GM20000 (cell line): ENCODE measurements at regions not wholly inside any gene's neighbourhood (a gene's known extent, or its start where the extent isn't known, plus 50 kb on each side); places are given as distances from the start of the nearest gene placed in this dataset.

Source experiments
- DNase-seq: peaks from one replicate; pipeline ENCODE4 v3.0.0; 2012; ENCODE audit warnings: low spot score
- TF ChIP-seq, protein P1 (sequence below): IDR thresholded peaks from 2 replicates; pipeline ENCODE4 v1.5.1; 2012; ENCODE audit warnings: mild to moderate bottlenecking, control low read depth; ENCODE audit errors: extremely low read depth, missing control alignments

DNA sequence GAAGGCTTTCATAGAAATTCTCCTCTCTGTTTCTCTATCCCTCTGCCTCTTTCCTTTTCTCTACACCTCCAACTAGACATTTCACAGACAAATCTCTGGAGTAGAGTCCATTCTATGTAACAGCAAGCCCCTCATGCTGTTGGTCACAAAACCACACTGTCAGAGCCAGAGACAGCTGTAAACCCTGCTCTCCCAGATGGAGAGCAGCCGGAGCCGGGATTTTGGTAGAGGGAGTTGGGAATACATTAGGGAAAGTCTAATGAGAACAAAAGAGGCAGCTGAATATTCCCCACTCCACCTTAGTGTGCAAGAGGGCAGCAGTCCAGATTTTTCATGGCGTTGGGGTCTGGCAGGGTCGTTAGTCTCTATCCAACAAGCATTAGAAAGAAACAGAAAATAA lies 68.3 kb upstream of the EDN1 start:
- TF ChIP-seq, protein P1, sequence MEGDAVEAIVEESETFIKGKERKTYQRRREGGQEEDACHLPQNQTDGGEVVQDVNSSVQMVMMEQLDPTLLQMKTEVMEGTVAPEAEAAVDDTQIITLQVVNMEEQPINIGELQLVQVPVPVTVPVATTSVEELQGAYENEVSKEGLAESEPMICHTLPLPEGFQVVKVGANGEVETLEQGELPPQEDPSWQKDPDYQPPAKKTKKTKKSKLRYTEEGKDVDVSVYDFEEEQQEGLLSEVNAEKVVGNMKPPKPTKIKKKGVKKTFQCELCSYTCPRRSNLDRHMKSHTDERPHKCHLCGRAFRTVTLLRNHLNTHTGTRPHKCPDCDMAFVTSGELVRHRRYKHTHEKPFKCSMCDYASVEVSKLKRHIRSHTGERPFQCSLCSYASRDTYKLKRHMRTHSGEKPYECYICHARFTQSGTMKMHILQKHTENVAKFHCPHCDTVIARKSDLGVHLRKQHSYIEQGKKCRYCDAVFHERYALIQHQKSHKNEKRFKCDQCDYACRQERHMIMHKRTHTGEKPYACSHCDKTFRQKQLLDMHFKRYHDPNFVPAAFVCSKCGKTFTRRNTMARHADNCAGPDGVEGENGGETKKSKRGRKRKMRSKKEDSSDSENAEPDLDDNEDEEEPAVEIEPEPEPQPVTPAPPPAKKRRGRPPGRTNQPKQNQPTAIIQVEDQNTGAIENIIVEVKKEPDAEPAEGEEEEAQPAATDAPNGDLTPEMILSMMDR: no peak
- no peak for DNase-seq

DNA sequence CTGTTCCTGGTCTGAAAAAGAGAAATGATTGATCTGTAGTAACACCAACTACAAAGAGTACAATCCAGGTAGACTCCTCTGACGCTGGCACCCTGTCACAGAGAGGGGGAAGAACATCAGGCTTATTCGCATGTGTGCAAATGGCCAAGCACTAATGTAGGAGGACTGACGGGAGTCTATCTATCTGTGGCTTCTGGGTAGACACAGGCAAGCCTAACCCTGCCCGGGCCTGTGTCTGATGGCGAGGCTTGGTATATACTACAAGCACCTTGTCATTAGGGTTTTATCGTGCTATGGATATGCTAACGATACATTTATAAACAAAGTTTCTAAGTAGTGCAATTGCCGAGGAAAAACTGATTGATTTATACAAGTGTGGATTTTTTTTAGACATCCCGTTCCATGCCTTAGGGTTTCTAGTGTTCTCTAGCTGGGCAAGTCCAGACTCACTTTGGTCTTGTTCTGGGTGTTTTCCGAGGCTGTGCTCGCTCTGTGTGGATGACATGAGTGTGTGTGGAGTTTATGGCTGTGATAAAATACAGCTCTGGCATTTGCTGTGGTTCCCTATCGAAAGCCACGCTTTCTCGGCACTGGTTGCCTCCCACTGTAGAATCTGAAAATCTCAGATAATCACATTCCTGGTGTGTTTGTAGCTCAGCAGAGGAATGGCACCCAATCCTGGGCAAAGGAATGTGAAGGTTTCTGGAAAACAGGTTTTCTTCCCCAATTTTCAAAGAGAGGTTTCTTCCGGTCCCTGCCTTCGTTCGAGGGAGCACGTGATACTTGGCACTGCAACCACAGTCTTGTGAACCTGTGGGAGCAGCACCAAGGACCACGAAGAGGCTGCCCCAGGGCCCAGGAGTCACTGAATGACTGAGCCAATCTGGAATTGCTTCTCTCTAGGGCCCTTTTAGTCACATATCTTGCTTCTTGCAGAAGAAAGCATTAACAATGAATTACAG lies 67.5 kb upstream of the EDN1 start:
- TF ChIP-seq, protein P1: no peak
- no peak for DNase-seq

DNA sequence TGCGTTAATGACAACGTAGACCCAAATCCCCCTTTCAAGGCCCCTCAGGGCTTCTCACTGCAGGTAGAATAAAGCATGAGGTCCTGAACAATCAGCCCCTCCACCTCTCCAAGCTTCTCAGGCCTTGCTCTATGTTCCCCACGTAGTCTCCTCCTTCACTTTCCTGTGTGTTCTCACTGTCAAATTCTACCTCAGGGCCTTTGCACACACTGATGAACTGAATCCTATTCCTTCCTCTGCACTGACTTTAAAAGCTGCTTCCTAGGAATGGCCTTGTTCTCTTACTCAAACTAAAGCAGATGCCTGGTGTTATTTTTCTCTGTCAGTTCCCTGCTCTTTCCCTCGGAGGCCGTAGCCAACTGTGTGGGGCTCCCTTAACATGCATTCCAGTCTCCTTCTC lies 66.8 kb upstream of the EDN1 start:
- DNase-seq: no peak
- TF ChIP-seq, protein P1: no peak

DNA sequence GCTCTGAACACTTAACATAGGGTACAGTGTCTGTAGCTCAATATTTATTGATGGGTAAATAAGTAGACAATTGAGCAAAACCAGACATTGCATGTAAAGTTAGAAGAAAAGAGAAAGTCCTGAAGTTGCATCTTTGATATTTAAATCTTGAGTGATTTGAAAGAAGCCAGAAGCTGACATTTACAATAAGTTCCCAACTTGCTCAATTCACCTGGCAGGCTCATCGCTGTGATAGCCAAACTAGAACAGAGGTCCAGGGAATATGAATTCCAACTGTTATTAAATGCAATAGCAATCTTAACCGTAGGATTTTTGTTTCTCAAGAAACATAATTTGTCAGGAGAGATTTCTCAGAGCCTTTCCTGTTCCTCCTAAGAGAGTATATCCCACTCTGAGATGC lies 65.9 kb upstream of the EDN1 start:
- no peak for DNase-seq
- TF ChIP-seq, protein P1: no peak

DNA sequence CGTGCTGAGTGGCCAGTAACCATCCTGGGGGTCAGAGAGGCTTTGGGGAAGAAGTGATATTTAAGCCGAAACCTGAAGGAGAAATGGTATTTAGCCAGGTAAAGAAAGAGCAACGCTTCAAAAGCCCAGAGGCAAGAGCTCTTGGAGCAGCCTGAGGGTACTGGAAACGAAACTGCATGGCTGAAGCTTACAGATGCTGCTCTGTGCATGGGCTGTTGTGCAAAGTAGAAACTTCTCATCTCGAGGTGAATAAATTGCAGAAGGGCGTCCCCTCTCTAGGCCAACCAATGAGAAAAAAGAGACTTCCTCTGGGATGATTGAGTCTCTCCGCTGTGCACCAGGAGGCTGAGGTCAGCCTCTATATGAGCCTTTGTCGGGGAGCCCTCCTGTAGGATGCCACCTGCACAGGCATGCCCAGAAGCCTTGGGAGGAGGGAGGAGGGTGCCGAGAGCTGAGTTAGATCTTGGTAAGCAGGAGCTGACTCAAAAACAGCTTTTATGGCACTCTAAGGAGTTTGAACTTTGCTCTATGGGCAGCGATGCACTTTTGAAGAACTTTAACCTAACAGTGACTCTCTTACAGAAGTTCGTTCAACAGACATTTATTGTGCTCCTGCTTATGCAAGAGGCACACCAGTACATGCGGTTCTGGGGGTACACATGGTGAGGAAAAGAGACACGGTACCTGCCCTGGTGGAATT lies 61.6 kb upstream of the EDN1 start:
- TF ChIP-seq, protein P1: no peak

DNA sequence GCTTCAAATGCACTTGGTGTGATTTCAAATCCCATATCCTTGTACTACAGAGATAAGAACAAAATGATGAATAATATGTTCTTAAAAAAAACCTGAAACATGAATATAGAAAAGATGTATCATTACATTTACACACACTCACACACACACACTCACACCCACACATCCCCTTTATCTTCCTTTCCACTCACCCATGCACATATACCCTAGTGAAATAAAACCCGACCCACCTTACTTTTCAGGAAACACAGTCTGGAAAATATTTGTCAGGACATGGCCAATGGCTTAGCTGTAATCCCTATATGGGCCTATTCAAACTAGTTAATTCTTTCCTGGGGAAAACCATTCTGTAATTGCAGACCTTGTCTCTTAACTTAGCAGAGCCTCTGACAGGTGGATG lies 60.8 kb upstream of the EDN1 start:
- DNase-seq: no peak
- TF ChIP-seq, protein P1: no peak

More for the DNA sequence above, 61.6 kb upstream of the EDN1 start:
- DNase-seq: no peak

DNA sequence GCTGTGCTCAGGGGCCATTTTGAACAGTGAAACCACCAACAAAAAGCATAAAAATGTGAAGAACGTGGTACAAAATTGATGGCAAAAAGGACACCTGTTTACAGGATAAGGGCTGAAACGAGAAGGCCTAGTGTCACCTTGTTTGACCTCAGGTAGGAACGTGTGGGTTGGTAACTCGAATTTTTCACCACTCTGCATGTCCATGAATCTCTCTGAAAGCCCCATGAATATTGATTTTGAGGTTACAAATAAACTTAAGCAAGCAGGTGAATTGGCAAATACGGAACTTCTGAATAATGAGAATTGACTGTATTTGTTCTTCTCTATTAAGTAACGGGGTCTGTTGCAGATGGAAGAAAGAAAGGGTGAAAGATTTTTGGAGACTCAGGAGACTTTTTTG lies 59.6 kb upstream of the EDN1 start:
- DNase-seq: no peak
- TF ChIP-seq, protein P1: no peak
